WTC11 (cell line): ENCODE measurements at regions not wholly inside any gene's neighbourhood (a gene's known extent, or its start where the extent isn't known, plus 50 kb on each side); places are given as distances from the start of the nearest gene placed in this dataset.

Experiments used
- ATAC-seq: fragments of 200-7000 bp; cut with Tn5 transposase; 2 replicates; pipeline ENCODE4 v1.10.0; 2021; ENCODE audit warnings: mild to moderate bottlenecking, moderate library complexity
- CTCF ChIA-PET: fragments of 300-600 bp; sonication (Branson Sonifier 250); formaldehyde crosslinking; loops from one replicate; lab custom pipeline; 2021; ENCODE audit warnings: antibody characterized with exemption; lab: Charles Lee
- POLR2A ChIA-PET: fragments of 350-600 bp; sonication (Branson Sonifier 250); formaldehyde crosslinking; loops from one replicate; lab custom pipeline; 2021; ENCODE audit warnings: antibody characterized with exemption; lab: Charles Lee
- DNase-seq: peaks from one replicate; pipeline ENCODE4 v3.0.0; 2021; ENCODE audit warnings: low spot score
- H3K27ac Mint-ChIP-seq: 2 replicates; pipeline ENCODE4 v1.8.0; 2021; ENCODE audit warnings: mixed read lengths
- H3K27me3 Mint-ChIP-seq: 2 replicates; pipeline ENCODE4 v1.8.0; 2021; ENCODE audit warnings: low read depth, mild to moderate bottlenecking, moderate library complexity, mixed read lengths
- H3K36me3 Mint-ChIP-seq: 2 replicates; pipeline ENCODE4 v1.8.0; 2021; ENCODE audit warnings: mixed read lengths
- H3K4me1 Mint-ChIP-seq: 2 replicates; pipeline ENCODE4 v1.8.0; 2022; ENCODE audit warnings: mixed read lengths
- H3K4me3 Mint-ChIP-seq: 2 replicates; pipeline ENCODE4 v1.8.0; 2021; ENCODE audit warnings: mild to moderate bottlenecking, moderate library complexity, mixed read lengths
- H3K9me3 Mint-ChIP-seq: 2 replicates; pipeline ENCODE4 v1.8.0; 2021; ENCODE audit warnings: mixed read lengths
- AR ChIP-seq: fragments of 250-450 bp; sonication (Bioruptor Pico); IDR thresholded peaks from 2 replicates; pipeline ENCODE4 v1.9.0; 2021; ENCODE audit warnings: mild to moderate bottlenecking
- ATF2 ChIP-seq: sonication (generic); formaldehyde crosslinking; IDR thresholded peaks from 2 replicates; pipeline ENCODE4 v1.8.1; 2022; ENCODE audit warnings: low read depth, missing genetic modification reagents, borderline replicate concordance
- CDX4 ChIP-seq: fragments of 250-450 bp; sonication (Bioruptor Pico); IDR thresholded peaks from 2 replicates; pipeline ENCODE4 v1.9.0; 2021; ENCODE audit warnings: moderate library complexity, mild to moderate bottlenecking, inconsistent platforms, borderline replicate concordance
- E2F5 ChIP-seq: sonication (generic); formaldehyde crosslinking; IDR thresholded peaks from 2 replicates; pipeline ENCODE4 v1.8.1; 2022; ENCODE audit warnings: mild to moderate bottlenecking, moderate library complexity, missing genetic modification reagents
- ELF4 ChIP-seq: sonication (generic); formaldehyde crosslinking; IDR thresholded peaks from 2 replicates; pipeline ENCODE4 v1.8.1; 2022; ENCODE audit warnings: low read depth, mild to moderate bottlenecking, moderate library complexity, missing genetic modification reagents
- ESRRA ChIP-seq: sonication (generic); formaldehyde crosslinking; IDR thresholded peaks from 2 replicates; pipeline ENCODE4 v1.8.1; 2022; ENCODE audit warnings: mild to moderate bottlenecking, missing genetic modification reagents, borderline replicate concordance
- FOXP4 ChIP-seq: sonication (generic); formaldehyde crosslinking; IDR thresholded peaks from 2 replicates; pipeline ENCODE4 v1.8.0; 2022; ENCODE audit warnings: mild to moderate bottlenecking, missing genetic modification reagents
- IRF2 ChIP-seq: sonication (generic); formaldehyde crosslinking; IDR thresholded peaks from 2 replicates; pipeline ENCODE4 v1.8.0; 2022; ENCODE audit warnings: low read depth, missing genetic modification reagents, borderline replicate concordance
- NFYB ChIP-seq: sonication (generic); formaldehyde crosslinking; conservative IDR thresholded peaks from 2 replicates; pipeline ENCODE4 v1.8.0; 2022; ENCODE audit warnings: low read depth, missing genetic modification reagents
- NR1H2 ChIP-seq: sonication (generic); formaldehyde crosslinking; IDR thresholded peaks from 2 replicates; pipeline ENCODE4 v1.9.0; 2021; ENCODE audit warnings: mild to moderate bottlenecking, moderate library complexity, missing genetic modification reagents
- RORB ChIP-seq: fragments of 250-450 bp; sonication (Bioruptor Pico); IDR thresholded peaks from 2 replicates; pipeline ENCODE4 v1.9.0; 2021; ENCODE audit warnings: mild to moderate bottlenecking
- TEAD1 ChIP-seq: sonication (generic); formaldehyde crosslinking; IDR thresholded peaks from 2 replicates; pipeline ENCODE4 v1.8.0; 2022; ENCODE audit warnings: mild to moderate bottlenecking, missing genetic modification reagents
- USF1 ChIP-seq: sonication (generic); formaldehyde crosslinking; IDR thresholded peaks from 2 replicates; pipeline ENCODE4 v1.8.0; 2022; ENCODE audit warnings: mild to moderate bottlenecking, missing genetic modification reagents
- ZBTB21 ChIP-seq: sonication (generic); formaldehyde crosslinking; IDR thresholded peaks from 2 replicates; pipeline ENCODE4 v1.8.1; 2023; ENCODE audit warnings: mild to moderate bottlenecking, missing genetic modification reagents, borderline replicate concordance
- ZNF121 ChIP-seq: sonication (generic); formaldehyde crosslinking; IDR thresholded peaks from 2 replicates; pipeline ENCODE4 v1.8.0; 2023; ENCODE audit warnings: missing genetic modification reagents
- ZNF219 ChIP-seq: sonication (generic); formaldehyde crosslinking; IDR thresholded peaks from 2 replicates; pipeline ENCODE4 v1.8.0; 2023; ENCODE audit warnings: missing genetic modification reagents, mild to moderate bottlenecking, borderline replicate concordance
- ZNF281 ChIP-seq: sonication (generic); formaldehyde crosslinking; IDR thresholded peaks from 2 replicates; pipeline ENCODE4 v1.8.0; 2023; ENCODE audit warnings: mild to moderate bottlenecking, missing genetic modification reagents
- ZNF416 ChIP-seq: fragments of 250-450 bp; sonication (Bioruptor Pico); IDR thresholded peaks from 2 replicates; pipeline ENCODE4 v1.9.0; 2021; ENCODE audit warnings: mild to moderate bottlenecking, inconsistent platforms
- ZNF512 ChIP-seq: sonication (generic); formaldehyde crosslinking; IDR thresholded peaks from 2 replicates; pipeline ENCODE4 v1.8.1; 2022; ENCODE audit warnings: missing genetic modification reagents, borderline replicate concordance

- no peak for DNase-seq
- Mint-ChIP-seq H3K4me3 (no peak overlapping the region), H3K4me1 (peaks cover 6% of the 10 kb centered on the region), H3K27ac (no peak overlapping the region), H3K9me3 (no peaks in the 10 kb centered on the region; the same call in 1 of the 2 replicates), H3K27me3 (no peaks in the 10 kb centered on the region), H3K36me3 (no peaks in the 10 kb centered on the region; the same call in 1 of the 2 replicates)
- POLR2A ChIA-PET = no interaction called here
- ATAC-seq = no peak
- TF ChIP-seq NFYB (CRISPR knock-in tag) (no peak), ZNF121 (CRISPR knock-in tag) (no peak), IRF2 (CRISPR knock-in tag) (no peak), ZNF416 (CRISPR knock-in tag) (no peak), ZNF219 (no peak), E2F5 (CRISPR knock-in tag) (no peak), ZBTB21 (CRISPR knock-in tag) (no peak), ESRRA (CRISPR knock-in tag) (no peak), FOXP4 (CRISPR knock-in tag) (no peak), NR1H2 (CRISPR knock-in tag) (no peak), ZNF281 (CRISPR knock-in tag) (no peak), USF1 (CRISPR knock-in tag) (no peak)
- CTCF ChIA-PET = no interaction called here
These were observed 424.4 kb upstream of the PMFBP1 start for GRCh38 chr16:72596373-72596772.

GRCh38 chr16:72590151-72590937, 418.4 kb upstream of the PMFBP1 start:
- ChIA-PET CTCF (no interaction called here), POLR2A (no interaction called here)
- DNase-seq (no peak), ATAC-seq (no peak)
- Mint-ChIP-seq H3K4me3 (no peak overlapping the region), H3K36me3 (0 out of 2 replicates have a peak, but pooled peaks cover 2% of the 10 kb centered on the region), H3K27me3 (no peaks in the 10 kb centered on the region), H3K4me1 (peaks cover 6% of the 10 kb centered on the region), H3K9me3 (no peaks in the 10 kb centered on the region), H3K27ac (no peak overlapping the region)
- no peak for TF ChIP-seq CDX4 (CRISPR knock-in tag)
- no peak for TF ChIP-seq ELF4 (CRISPR knock-in tag)
- no peak for TF ChIP-seq ZNF512
- TF ChIP-seq AR (CRISPR knock-in tag) = no peak
- no peak for TF ChIP-seq ATF2 (CRISPR knock-in tag)
- TF ChIP-seq RORB = no peak
- TF ChIP-seq TEAD1 = no peak
